HL-60 (cell line): ENCODE measurements at regions not wholly inside any gene's neighbourhood (a gene's known extent, or its start where the extent isn't known, plus 50 kb on each side); places are given as distances from the start of the nearest gene placed in this dataset.

ENCODE experiments used
- DNase-seq, 2 experiments: peaks; one replicate each; pipeline ENCODE4 v3.0.0-alpha.2; 2010 to 2020; ENCODE audit warnings: low read depth in 1 of 2, low spot score in 1 of 2
- H3K27ac ChIP-seq: fragments of 250-450 bp; sonication (Bioruptor Pico); replicated peaks from 2 replicates; pipeline ENCODE4 v1.5.1; 2020; ENCODE audit warnings: mild to moderate bottlenecking, moderate library complexity
- H3K27me3 ChIP-seq: fragments of 250-450 bp; sonication (Bioruptor Pico); 2 replicates; pipeline ENCODE4 v1.5.1; 2021; ENCODE audit warnings: mild to moderate bottlenecking, moderate library complexity; ENCODE audit not compliant: insufficient read depth, poor library complexity, severe bottlenecking
- H3K4me3 ChIP-seq: replicated peaks from 2 replicates; pipeline ENCODE4 v1.5.1; 2011; ENCODE audit warnings: mild to moderate bottlenecking, control low read depth, low read length; ENCODE audit not compliant: insufficient read depth
- CTCF ChIP-seq: IDR thresholded peaks from one replicate; pipeline ENCODE4 v1.5.1; 2011; ENCODE audit warnings: low read length, control low read depth, inconsistent platforms; ENCODE audit not compliant: insufficient read depth
- GABPA ChIP-seq: IDR thresholded peaks from 2 replicates; pipeline ENCODE4 v1.6.1; 2012; ENCODE audit warnings: low read depth
- POLR2AphosphoS5 ChIP-seq: IDR thresholded peaks from 2 replicates; pipeline ENCODE4 v1.6.1; 2012; ENCODE audit warnings: low read depth
- REST ChIP-seq: IDR thresholded peaks from 2 replicates; pipeline ENCODE4 v1.6.1; 2012; ENCODE audit warnings: low read depth; ENCODE audit not compliant: insufficient replicate concordance
- SPI1 ChIP-seq: IDR thresholded peaks from 2 replicates; pipeline ENCODE4 v1.6.1; 2012; ENCODE audit warnings: low read depth, mild to moderate bottlenecking, borderline replicate concordance

- no peak for TF ChIP-seq SPI1
- TF ChIP-seq GABPA = no peak
- TF ChIP-seq REST = no peak
- TF ChIP-seq POLR2AphosphoS5 = no peak
- TF ChIP-seq CTCF = no peak
- Histone ChIP-seq H3K27ac (no peak overlapping the region), H3K4me3 (no peak overlapping the region), H3K27me3 (no peaks in the 10 kb centered on the region)
- DNase-seq = no peak
Measured at GRCh38 chr4:111652986-111653385, 492.3 kb upstream of the FAM241A start.

GRCh38 chr4:111662496-111662895 is 482.8 kb upstream of the FAM241A start:
- DNase-seq = no peak
- Histone ChIP-seq H3K27ac (no peak overlapping the region), H3K27me3 (no peaks in the 10 kb centered on the region), H3K4me3 (no peak overlapping the region)
- no peak for TF ChIP-seq CTCF
- no peak for TF ChIP-seq REST
- no peak for TF ChIP-seq SPI1
- TF ChIP-seq POLR2AphosphoS5 = no peak
- no peak for TF ChIP-seq GABPA

GRCh38 chr4:111664308-111664945 is 480.8 kb upstream of the FAM241A start:
- Histone ChIP-seq H3K27me3 (no peaks in the 10 kb centered on the region), H3K27ac (no peak overlapping the region), H3K4me3 (no peak overlapping the region)
- DNase-seq = no peak
- TF ChIP-seq SPI1 (no peak), REST (no peak)
